IMR-90 (cell line): ENCODE measurements at regions not wholly inside any gene's neighbourhood (a gene's known extent, or its start where the extent isn't known, plus 50 kb on each side); places are given as distances from the start of the nearest gene placed in this dataset.

ENCODE experiments used
- ATAC-seq: fragments of 200-7000 bp; cut with Tn5 transposase; 2 replicates; pipeline ENCODE4 v1.9.1; 2020; ENCODE audit warnings: low read depth, mild to moderate bottlenecking, moderate library complexity
- BruUV-seq: library from RNA; stranded (reverse); fragments of 400-500 nt; replicated peaks from 2 replicates; lab custom pipeline; 2021; lab: Mats Ljungman, UMichigan
- CTCF ChIA-PET: fragments of 300-600 bp; formaldehyde crosslinking; extraction: SDS; loops from one replicate; lab custom pipeline; 2021; ENCODE audit warnings: antibody characterized with exemption; lab: Yijun Ruan, JAX
- POLR2A ChIA-PET: fragments of 300-600 bp; sonication (Branson Sonifier 250); formaldehyde crosslinking; loops from one replicate; lab custom pipeline; 2022; ENCODE audit warnings: antibody characterized with exemption; ENCODE audit not compliant: unreplicated experiment; lab: Charles Lee
- DNase-seq: peaks from one replicate; pipeline ENCODE4 v3.0.0; 2013
- H2AFZ ChIP-seq: replicated peaks from 2 replicates; pipeline ENCODE3; 2013; ENCODE audit warnings: low read length, mild to moderate bottlenecking; ENCODE audit not compliant: poor library complexity
- H2AK5ac ChIP-seq: 2 replicates; pipeline ENCODE4 v1.6.1; 2013; ENCODE audit warnings: low read depth, low read length, inconsistent platforms
- H2AK9ac ChIP-seq: replicated peaks from 2 replicates; pipeline ENCODE3; 2013; ENCODE audit warnings: mild to moderate bottlenecking, low read depth, low read length, moderate library complexity; ENCODE audit not compliant: poor library complexity
- H2BK120ac ChIP-seq: 2 replicates; pipeline ENCODE4 v1.6.1; 2013; ENCODE audit warnings: low read depth, low read length, inconsistent platforms
- H2BK15ac ChIP-seq: 3 replicates; pipeline ENCODE4 v1.6.1; 2013; ENCODE audit warnings: low read depth, low read length, inconsistent platforms
- H2BK20ac ChIP-seq: 2 replicates; pipeline ENCODE4 v1.6.1; 2013; ENCODE audit warnings: low read depth, mild to moderate bottlenecking, inconsistent platforms, low read length, moderate library complexity
- H2BK5ac ChIP-seq: 2 replicates; pipeline ENCODE4 v1.6.1; 2013; ENCODE audit warnings: mild to moderate bottlenecking, low read depth, low read length, inconsistent platforms; ENCODE audit not compliant: poor library complexity, severe bottlenecking
- H3K14ac ChIP-seq: replicated peaks from 2 replicates; pipeline ENCODE4 v1.6.1; 2013; ENCODE audit warnings: low read depth, low read length, inconsistent platforms
- H3K18ac ChIP-seq: 2 replicates; pipeline ENCODE4 v1.6.1; 2013; ENCODE audit warnings: low read depth, low read length, control low read depth
- H3K23ac ChIP-seq: 2 replicates; pipeline ENCODE4 v1.6.1; 2013; ENCODE audit warnings: low read depth, low read length, inconsistent platforms
- H3K27ac ChIP-seq: 2 replicates; pipeline ENCODE4 v1.5.1; 2013; ENCODE audit warnings: mild to moderate bottlenecking, control low read depth, low read length; ENCODE audit not compliant: insufficient read depth
- H3K27me3 ChIP-seq: 2 replicates; pipeline ENCODE4 v1.6.1; 2013; ENCODE audit warnings: low read length; ENCODE audit not compliant: control insufficient read depth, insufficient read depth
- H3K36me3 ChIP-seq: 2 replicates; pipeline ENCODE4 v1.6.1; 2013; ENCODE audit warnings: low read length, mixed read lengths; ENCODE audit not compliant: control insufficient read depth, insufficient read depth
- H3K4ac ChIP-seq: 2 replicates; pipeline ENCODE4 v1.6.1; 2013; ENCODE audit warnings: low read depth, low read length, inconsistent platforms
- H3K4me1 ChIP-seq: 2 replicates; pipeline ENCODE4 v1.6.1; 2013; ENCODE audit warnings: low read length, mixed read lengths; ENCODE audit not compliant: control insufficient read depth, insufficient read depth
- H3K4me2 ChIP-seq: 2 replicates; pipeline ENCODE4 v1.6.1; 2013; ENCODE audit warnings: low read depth, mild to moderate bottlenecking, control low read depth, low read length, moderate library complexity
- H3K4me3 ChIP-seq: 2 replicates; pipeline ENCODE4 v1.5.1; 2013; ENCODE audit warnings: low read depth, mild to moderate bottlenecking, control low read depth, low read length, moderate library complexity; ENCODE audit not compliant: insufficient read depth
- H3K56ac ChIP-seq: 2 replicates; pipeline ENCODE4 v1.6.1; 2013; ENCODE audit warnings: low read length, inconsistent platforms; ENCODE audit not compliant: insufficient read depth; ENCODE audit errors: extremely low read depth
- H3K79me1 ChIP-seq, 2 experiments: 2 replicates each; pipeline ENCODE4 v1.6.1; 2013; ENCODE audit warnings: low read length in 2 of 2, inconsistent platforms in 1 of 2, low read depth in 1 of 2
- H3K9ac ChIP-seq: 2 replicates; pipeline ENCODE4 v1.6.1; 2013; ENCODE audit warnings: low read depth, low read length, control low read depth
- H3K9me1 ChIP-seq: 2 replicates; pipeline ENCODE4 v1.6.1; 2013; ENCODE audit warnings: low read length, inconsistent platforms; ENCODE audit not compliant: insufficient read depth
- H3K9me3 ChIP-seq: 2 replicates; pipeline ENCODE4 v1.6.1; 2013; ENCODE audit warnings: low read length; ENCODE audit not compliant: control insufficient read depth, insufficient read depth
- H4K20me1 ChIP-seq: 2 replicates; pipeline ENCODE4 v1.6.1; 2013; ENCODE audit warnings: low read length, inconsistent platforms; ENCODE audit not compliant: insufficient read depth
- H4K5ac ChIP-seq: 2 replicates; pipeline ENCODE4 v1.6.1; 2013; ENCODE audit warnings: mild to moderate bottlenecking, low read depth, low read length, control low read depth
- H4K8ac ChIP-seq, 2 experiments: 2 replicates each; pipeline ENCODE4 v1.6.1; 2013; ENCODE audit warnings: low read depth in 2 of 2, low read length in 2 of 2, control low read depth in 1 of 2, inconsistent platforms in 1 of 2
- H4K91ac ChIP-seq: 2 replicates; pipeline ENCODE4 v1.6.1; 2013; ENCODE audit warnings: low read depth, low read length, inconsistent platforms; ENCODE audit not compliant: insufficient read depth
- BHLHE40 ChIP-seq: fragments of 150-350 bp; IDR thresholded peaks from 2 replicates; pipeline ENCODE4 v1.6.1; 2016; ENCODE audit warnings: mild to moderate bottlenecking, low read depth, low read length
- CEBPB ChIP-seq: IDR thresholded peaks from 2 replicates; pipeline ENCODE4 v1.6.1; 2012; ENCODE audit warnings: low read depth, low read length, improper control_type of control experiment
- CHD1 ChIP-seq: IDR thresholded peaks from 2 replicates; pipeline ENCODE4 v1.6.1; 2012; ENCODE audit warnings: low read depth, low read length, improper control_type of control experiment
- CTCF ChIP-seq: conservative IDR thresholded peaks from 2 replicates; pipeline ENCODE4 v1.5.1; 2012; ENCODE audit warnings: mild to moderate bottlenecking, low read depth, low read length, improper control_type of control experiment
- ELK1 ChIP-seq: fragments of 150-350 bp; IDR thresholded peaks from 2 replicates; pipeline ENCODE4 v1.6.1; 2016; ENCODE audit warnings: low read depth, mild to moderate bottlenecking, low read length, moderate library complexity, borderline replicate concordance
- FOS ChIP-seq: fragments of 150-350 bp; IDR thresholded peaks from 2 replicates; pipeline ENCODE4 v1.6.1; 2016; ENCODE audit warnings: low read depth, low read length
- MAFK ChIP-seq: IDR thresholded peaks from 2 replicates; pipeline ENCODE4 v1.6.1; 2012; ENCODE audit warnings: low read depth, low read length, improper control_type of control experiment
- MAZ ChIP-seq: IDR thresholded peaks from 2 replicates; pipeline ENCODE4 v1.6.1; 2012; ENCODE audit warnings: low read depth, mild to moderate bottlenecking, low read length, improper control_type of control experiment, moderate library complexity, borderline replicate concordance
- MXI1 ChIP-seq: IDR thresholded peaks from 2 replicates; pipeline ENCODE4 v1.6.1; 2012; ENCODE audit warnings: low read depth, mild to moderate bottlenecking, low read length, moderate library complexity, borderline replicate concordance
- NFE2L2 ChIP-seq: fragments of 150-350 bp; IDR thresholded peaks from 2 replicates; pipeline ENCODE4 v1.6.1; 2016; ENCODE audit warnings: low read depth, mild to moderate bottlenecking, low read length
- POLR2A ChIP-seq: IDR thresholded peaks from 2 replicates; pipeline ENCODE4 v1.6.1; 2012; ENCODE audit warnings: mild to moderate bottlenecking, low read depth, low read length
- RAD21 ChIP-seq: IDR thresholded peaks from 2 replicates; pipeline ENCODE4 v1.6.1; 2012; ENCODE audit warnings: low read length, improper control_type of control experiment
- RCOR1 ChIP-seq: IDR thresholded peaks from 2 replicates; pipeline ENCODE4 v1.6.1; 2012; ENCODE audit warnings: mild to moderate bottlenecking, low read length, improper control_type of control experiment; ENCODE audit not compliant: insufficient replicate concordance
- RFX5 ChIP-seq: IDR thresholded peaks from 2 replicates; pipeline ENCODE4 v1.8.0; 2012; ENCODE audit warnings: low read depth, mild to moderate bottlenecking, low read length, moderate library complexity
- SMC3 ChIP-seq: fragments of 150-350 bp; IDR thresholded peaks from 2 replicates; pipeline ENCODE4 v1.6.1; 2016; ENCODE audit warnings: low read depth, mild to moderate bottlenecking, antibody characterized with exemption, low read length, moderate library complexity
- USF2 ChIP-seq: fragments of 150-350 bp; IDR thresholded peaks from 2 replicates; pipeline ENCODE4 v1.6.1; 2017; ENCODE audit warnings: mild to moderate bottlenecking, antibody characterized with exemption, low read length, low read depth
- whole genome bisulfite sequencing, 2 experiments: methylation state at CpG; one replicate each; pipeline versions ENCODE4 v1.1.5 to v1.1.7; 2013; ENCODE audit warnings: missing lambda C conversion rate in 2 of 2; ENCODE audit not compliant: insufficient read length in 1 of 2; ENCODE audit errors: extremely low coverage in 2 of 2; 5-methylcytosine and 5-hydroxymethylcytosine counted together
- dilution Hi-C: fragments of 300-500 bp; cut with HindIII; formaldehyde crosslinking; loops from one replicate; pipeline ENCODE4 v1.14.3; 2018; ENCODE audit warnings: low sequenced_read_pairs; ENCODE audit not compliant: unreplicated experiment
- in situ Hi-C: fragments of 300-500 bp; cut with MboI; formaldehyde crosslinking; loops from 3 replicates; pipeline ENCODE4 v1.14.3; 2019; ENCODE audit warnings: low sequenced_read_pairs, inconsistent platforms, mixed read lengths
- intact Hi-C: fragments of 100-400 bp; cut with micrococcal nuclease; formaldehyde crosslinking; loops from 2 replicates; pipeline ENCODE4 v1.10.0; 2022

GRCh38 chr5:169415948-169416347 is 115.0 kb upstream of the SLIT3 start:
- BruUV-seq = no TSS peak
- Histone ChIP-seq H2AK5ac (no peak overlapping the region), H3K27me3 (no peaks in the 10 kb centered on the region), H4K91ac (no peak overlapping the region), H2AK9ac (no peak overlapping the region), H3K9ac (no peak overlapping the region), H3K14ac (no peak overlapping the region), H3K79me1 (no peaks in the 10 kb centered on the region), H3K27ac (no peak overlapping the region), H3K4me2 (no peak overlapping the region), H3K4me1 (no peaks in the 10 kb centered on the region), H3K9me3 (no peaks in the 10 kb centered on the region), H3K56ac (no peak overlapping the region), H4K5ac (no peak overlapping the region), H2BK5ac (no peak overlapping the region), H2AFZ (no peak overlapping the region), H3K9me1 (no peaks in the 10 kb centered on the region), H2BK15ac (no peak overlapping the region), H3K4ac (no peak overlapping the region), H2BK20ac (no peak overlapping the region), H3K23ac (no peak overlapping the region), H2BK120ac (no peak overlapping the region), H3K36me3 (no peaks in the 10 kb centered on the region), H4K8ac (no peak overlapping the region), H3K4me3 (no peak overlapping the region), H3K18ac (no peak overlapping the region), H4K20me1 (no peaks in the 10 kb centered on the region)
- CTCF ChIA-PET = no interaction called here
- no CpG with 5 or more reads among the region's 5 CpGs for WGBS, 2 experiments
- DNase-seq (no peak), ATAC-seq (no peak)
- in situ Hi-C loops = no loop called here
- intact Hi-C loops = no loop called here
- no peak for TF ChIP-seq RFX5
- no peak for TF ChIP-seq MAFK
- TF ChIP-seq USF2 = no peak
- no peak for TF ChIP-seq ELK1
- no peak for TF ChIP-seq CEBPB
- no peak for TF ChIP-seq CTCF
- TF ChIP-seq RCOR1 = no peak
- TF ChIP-seq FOS = no peak
- TF ChIP-seq RAD21 = no peak
- TF ChIP-seq BHLHE40 = no peak
- TF ChIP-seq MAZ = no peak
- no peak for TF ChIP-seq POLR2A
- TF ChIP-seq SMC3 = no peak
- no peak for TF ChIP-seq NFE2L2
- TF ChIP-seq CHD1 = no peak
- TF ChIP-seq MXI1 = no peak
- POLR2A ChIA-PET = no interaction called here
- dilution Hi-C loops = no loop called here
